OCI-LY7 (cell line): ENCODE measurements at regions not wholly inside any gene's neighbourhood (a gene's known extent, or its start where the extent isn't known, plus 50 kb on each side); places are given as distances from the start of the nearest gene placed in this dataset.

ENCODE experiments used
- BruUV-seq: library from RNA; stranded (reverse); fragments of 400-500 nt; replicated peaks from 2 replicates; lab custom pipeline; 2021; lab: Mats Ljungman, UMichigan
- CTCF ChIA-PET: fragments of 300-600 bp; sonication (Branson Sonifier 250); formaldehyde crosslinking; loops from one replicate; lab custom pipeline; 2022; ENCODE audit warnings: antibody characterized with exemption; ENCODE audit not compliant: unreplicated experiment; lab: Charles Lee
- POLR2A ChIA-PET: fragments of 300-600 bp; sonication (Branson Sonifier 250); formaldehyde crosslinking; loops from one replicate; lab custom pipeline; 2022; ENCODE audit warnings: antibody characterized with exemption; lab: Charles Lee
- DNase-seq: peaks from one replicate; pipeline ENCODE4 v3.0.0-alpha.2; 2015; ENCODE audit warnings: low spot score
- H2AFZ ChIP-seq: fragments of 200-600 bp; sonication (generic), shearing (Covaris generic); 2 replicates; pipeline ENCODE4 v1.6.1; 2014; ENCODE audit warnings: mild to moderate bottlenecking, antibody characterized with exemption, low read length, moderate library complexity
- H3K27ac ChIP-seq: fragments of 200-600 bp; sonication (generic); 2 replicates; pipeline ENCODE4 v1.5.1; 2014; ENCODE audit warnings: mixed run types, low read depth, mild to moderate bottlenecking, moderate library complexity, low read length, inconsistent platforms; ENCODE audit not compliant: poor library complexity, severe bottlenecking
- H3K36me3 ChIP-seq: fragments of 200-600 bp; sonication (generic); 2 replicates; pipeline ENCODE4 v1.6.1; 2014; ENCODE audit warnings: mild to moderate bottlenecking, antibody characterized with exemption, low read length, moderate library complexity, mixed read lengths; ENCODE audit not compliant: insufficient read depth
- H3K4me1 ChIP-seq: fragments of 200-600 bp; sonication (generic); 2 replicates; pipeline ENCODE4 v1.5.1; 2014; ENCODE audit warnings: mild to moderate bottlenecking, low read length; ENCODE audit not compliant: insufficient read depth, poor library complexity, severe bottlenecking
- H3K4me2 ChIP-seq: fragments of 200-600 bp; sonication (generic); 2 replicates; pipeline ENCODE4 v1.6.1; 2014; ENCODE audit warnings: mild to moderate bottlenecking, low read length
- H3K4me3 ChIP-seq: fragments of 200-600 bp; sonication (generic); 2 replicates; pipeline ENCODE4 v1.5.1; 2014; ENCODE audit warnings: mild to moderate bottlenecking, low read depth, low read length; ENCODE audit not compliant: poor library complexity, severe bottlenecking
- H3K79me2 ChIP-seq: fragments of 200-600 bp; sonication (generic); 2 replicates; pipeline ENCODE4 v1.6.1; 2016; ENCODE audit warnings: low read depth, mild to moderate bottlenecking, low read length, moderate library complexity, mixed read lengths; ENCODE audit not compliant: insufficient read depth
- H3K9me2 ChIP-seq: fragments of 200-600 bp; sonication (generic); 2 replicates; pipeline ENCODE4 v1.6.1; 2016; ENCODE audit warnings: mild to moderate bottlenecking, low read length, mixed read lengths; ENCODE audit not compliant: insufficient read depth
- H3K9me3 ChIP-seq: fragments of 200-600 bp; sonication (generic); 2 replicates; pipeline ENCODE4 v1.6.1; 2014; ENCODE audit warnings: mild to moderate bottlenecking, mixed run types, low read length, mixed read lengths
- H4K20me1 ChIP-seq: fragments of 200-600 bp; sonication (generic); 2 replicates; pipeline ENCODE4 v1.6.1; 2014; ENCODE audit warnings: mild to moderate bottlenecking, antibody characterized with exemption, low read length, moderate library complexity, mixed read lengths; ENCODE audit not compliant: insufficient read depth
- EZH2phosphoT487 ChIP-seq: fragments of 200-600 bp; sonication (generic); IDR thresholded peaks from 2 replicates; pipeline ENCODE4 v1.6.1; 2018; ENCODE audit warnings: low read depth, borderline replicate concordance, mild to moderate bottlenecking, mixed run types, antibody characterized with exemption, low read length, moderate library complexity, mixed read lengths
- intact Hi-C: fragments of 100-400 bp; cut with micrococcal nuclease; formaldehyde crosslinking; loops from one replicate; pipeline ENCODE4 v1.10.0; 2022; ENCODE audit not compliant: unreplicated experiment
- TF ChIP-seq, protein P1 (sequence below): fragments of 200-600 bp; sonication (generic); conservative IDR thresholded peaks from 2 replicates; pipeline ENCODE4 v1.5.1; 2014; ENCODE audit warnings: mild to moderate bottlenecking, antibody characterized with exemption, low read length, moderate library complexity, mixed read lengths

DNA sequence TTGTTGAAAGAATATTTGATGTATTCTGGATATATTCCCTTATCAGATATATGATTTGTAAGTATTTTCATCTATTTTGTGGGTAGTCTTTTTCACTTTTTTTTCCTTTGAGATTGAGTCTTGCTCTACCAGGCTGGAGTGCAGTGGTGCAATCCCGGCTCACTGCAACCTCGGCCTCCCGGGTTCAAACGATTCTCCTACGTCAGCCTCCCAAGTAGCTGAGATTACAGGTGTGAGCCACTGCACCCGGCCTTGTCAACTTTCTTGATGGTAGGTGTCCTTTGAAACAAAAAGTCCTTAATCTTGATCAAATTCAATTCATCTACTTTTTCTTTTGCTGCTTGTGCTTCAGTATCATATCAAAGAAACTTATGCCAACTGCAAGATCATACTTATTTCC, 297.2 kb upstream of the NRSN1 start:
- Histone ChIP-seq H3K27ac (no peak overlapping the region), H2AFZ (no peak overlapping the region), H3K9me2 (0 out of 2 replicates have a peak, but pooled peaks cover 4% of the 10 kb centered on the region), H3K4me2 (no peak overlapping the region), H3K36me3 (no peaks in the 10 kb centered on the region), H3K79me2 (no peaks in the 10 kb centered on the region), H3K4me3 (no peak overlapping the region), H3K9me3 (no peaks in the 10 kb centered on the region), H4K20me1 (no peaks in the 10 kb centered on the region), H3K4me1 (no peaks in the 10 kb centered on the region)
- no peak for DNase-seq
- ChIA-PET CTCF (no interaction called here), POLR2A (no interaction called here)
- intact Hi-C loops = no loop called here
- TF ChIP-seq, protein P1, sequence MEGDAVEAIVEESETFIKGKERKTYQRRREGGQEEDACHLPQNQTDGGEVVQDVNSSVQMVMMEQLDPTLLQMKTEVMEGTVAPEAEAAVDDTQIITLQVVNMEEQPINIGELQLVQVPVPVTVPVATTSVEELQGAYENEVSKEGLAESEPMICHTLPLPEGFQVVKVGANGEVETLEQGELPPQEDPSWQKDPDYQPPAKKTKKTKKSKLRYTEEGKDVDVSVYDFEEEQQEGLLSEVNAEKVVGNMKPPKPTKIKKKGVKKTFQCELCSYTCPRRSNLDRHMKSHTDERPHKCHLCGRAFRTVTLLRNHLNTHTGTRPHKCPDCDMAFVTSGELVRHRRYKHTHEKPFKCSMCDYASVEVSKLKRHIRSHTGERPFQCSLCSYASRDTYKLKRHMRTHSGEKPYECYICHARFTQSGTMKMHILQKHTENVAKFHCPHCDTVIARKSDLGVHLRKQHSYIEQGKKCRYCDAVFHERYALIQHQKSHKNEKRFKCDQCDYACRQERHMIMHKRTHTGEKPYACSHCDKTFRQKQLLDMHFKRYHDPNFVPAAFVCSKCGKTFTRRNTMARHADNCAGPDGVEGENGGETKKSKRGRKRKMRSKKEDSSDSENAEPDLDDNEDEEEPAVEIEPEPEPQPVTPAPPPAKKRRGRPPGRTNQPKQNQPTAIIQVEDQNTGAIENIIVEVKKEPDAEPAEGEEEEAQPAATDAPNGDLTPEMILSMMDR = no peak
- TF ChIP-seq EZH2phosphoT487 = no peak
- no TSS peak for BruUV-seq

DNA sequence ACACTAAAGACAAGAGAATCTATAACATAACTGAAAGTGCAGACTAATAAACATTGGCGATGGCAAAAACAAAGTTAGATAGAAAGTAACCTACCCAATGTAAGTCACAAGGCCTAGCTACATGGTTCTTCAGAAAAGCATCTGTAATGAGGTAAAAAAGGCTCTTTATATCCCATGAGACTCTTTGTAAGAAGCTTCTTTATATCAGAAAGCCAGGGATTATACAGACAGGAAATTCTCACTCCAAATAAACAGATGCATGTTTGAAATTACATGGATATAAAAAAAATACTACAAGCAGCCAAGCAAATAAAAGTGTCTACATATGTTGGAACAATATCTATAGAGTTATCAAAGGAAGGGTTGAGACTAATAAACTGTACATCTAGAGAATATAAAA, 284.9 kb upstream of the NRSN1 start:
- Histone ChIP-seq H3K4me1 (no peaks in the 10 kb centered on the region), H3K36me3 (no peaks in the 10 kb centered on the region), H3K79me2 (no peaks in the 10 kb centered on the region), H3K4me2 (no peak overlapping the region), H3K4me3 (no peak overlapping the region), H3K27ac (no peak overlapping the region), H4K20me1 (no peaks in the 10 kb centered on the region), H3K9me2 (no peaks in the 10 kb centered on the region), H3K9me3 (no peaks in the 10 kb centered on the region), H2AFZ (no peak overlapping the region)
- no TSS peak for BruUV-seq
- no peak for TF ChIP-seq EZH2phosphoT487
- TF ChIP-seq, protein P1 = no peak
- DNase-seq = no peak
- CTCF ChIA-PET = no interaction called here
- intact Hi-C loops = no loop called here
- POLR2A ChIA-PET = no interaction called here

DNA sequence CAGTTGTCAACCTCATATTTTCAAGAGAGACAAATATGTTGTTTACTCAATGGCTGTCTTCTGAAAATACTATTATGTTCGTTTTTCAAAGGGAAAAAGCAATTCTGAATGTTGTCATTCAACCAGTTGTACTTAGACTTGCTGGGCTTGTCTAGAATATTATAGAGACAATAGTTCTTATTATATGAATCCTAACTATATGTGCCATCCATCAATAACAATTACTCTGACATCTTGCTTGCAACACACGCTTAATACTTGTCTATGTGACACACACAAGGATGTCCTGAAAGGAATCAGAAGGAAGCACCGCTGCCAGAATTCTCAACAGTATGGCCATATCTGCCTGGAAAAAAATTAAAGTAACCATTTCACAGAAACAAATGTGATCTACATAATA, 283.3 kb upstream of the NRSN1 start:
- no peaks in the 10 kb centered on the region for H3K4me1 ChIP-seq
- no TSS peak for BruUV-seq
- no peaks in the 10 kb centered on the region for H3K36me3 ChIP-seq
- H3K27ac ChIP-seq = no peak overlapping the region
- H3K4me3 ChIP-seq = no peak overlapping the region
- CTCF ChIA-PET = no interaction called here
- TF ChIP-seq EZH2phosphoT487 = no peak
- TF ChIP-seq, protein P1 = no peak
- no peak overlapping the region for H3K4me2 ChIP-seq
- H2AFZ ChIP-seq = no peak overlapping the region
- H4K20me1 ChIP-seq = no peaks in the 10 kb centered on the region
- intact Hi-C loops = no loop called here
- POLR2A ChIA-PET = no interaction called here
- no peak for DNase-seq
- H3K79me2 ChIP-seq = no peaks in the 10 kb centered on the region
- no peaks in the 10 kb centered on the region for H3K9me2 ChIP-seq
- H3K9me3 ChIP-seq = no peaks in the 10 kb centered on the region
